Loucy (cell line): ENCODE measurements at regions not wholly inside any gene's neighbourhood (a gene's known extent, or its start where the extent isn't known, plus 50 kb on each side); places are given as distances from the start of the nearest gene placed in this dataset.

ENCODE experiments used
- CTCF ChIP-seq: fragments of 200-600 bp; sonication (generic); conservative IDR thresholded peaks from 2 replicates; pipeline ENCODE4 v1.5.1; 2014; ENCODE audit warnings: mild to moderate bottlenecking, antibody characterized with exemption, low read length
- EZH2phosphoT487 ChIP-seq: fragments of 200-600 bp; IDR thresholded peaks from 2 replicates; pipeline ENCODE4 v1.6.1; 2018; ENCODE audit warnings: antibody characterized with exemption, mild to moderate bottlenecking, moderate library complexity, borderline replicate concordance

GRCh38 chr22:44363013-44363979 is 50.5 kb upstream of the SHISAL1 start:
- TF ChIP-seq CTCF (no peak), EZH2phosphoT487 (no peak)
